Large intestine (tissue), 3 donors: ENCODE measurements at regions not wholly inside any gene's neighbourhood (a gene's known extent, or its start where the extent isn't known, plus 50 kb on each side); places are given as distances from the start of the nearest gene placed in this dataset.
"Not testable (repeated sequence)": the region's sequence is repeated elsewhere in the genome, so short reads cannot be mapped to it uniquely, and the experiment has no call there.

Experiments
- DNase-seq, 2 donors: peaks; one replicate each; pipeline versions ENCODE4 v3.0.0 to v3.0.0-alpha.2; 2013
- H3K27ac ChIP-seq: one replicate; pipeline ENCODE4 v1.5.1; 2013; ENCODE audit warnings: low read length
- H3K27me3 ChIP-seq: 2 replicates; pipeline ENCODE4 v1.6.1; 2013; ENCODE audit warnings: low read length; ENCODE audit not compliant: control insufficient read depth, insufficient read depth
- H3K36me3 ChIP-seq: 2 replicates; pipeline ENCODE4 v1.6.1; 2013; ENCODE audit warnings: low read length; ENCODE audit not compliant: control insufficient read depth, insufficient read depth
- H3K4me1 ChIP-seq: one replicate; pipeline ENCODE4 v1.6.1; 2013; ENCODE audit warnings: low read length; ENCODE audit not compliant: control insufficient read depth, insufficient read depth
- H3K4me3 ChIP-seq: one replicate; pipeline ENCODE4 v1.5.1; 2013; ENCODE audit warnings: low read length
- H3K9me3 ChIP-seq: one replicate; pipeline ENCODE4 v1.6.1; 2013; ENCODE audit warnings: mild to moderate bottlenecking, low read depth, low read length, moderate library complexity; ENCODE audit not compliant: control insufficient read depth
- WGBS: methylation state at CpG from one replicate; pipeline ENCODE4 v1.1.5; 2013; ENCODE audit warnings: low lambda C conversion rate; ENCODE audit not compliant: insufficient coverage; 5-methylcytosine and 5-hydroxymethylcytosine counted together

GRCh38 chr5:112594095-112594850 is 143.4 kb upstream of the APC start:
- no peak for DNase-seq
- 100% methylated on average over 1 of the region's 6 CpGs for WGBS
- Histone ChIP-seq H3K27me3 (no peaks in the 10 kb centered on the region), H3K9me3 (no peaks in the 10 kb centered on the region), H3K27ac (no peak overlapping the region), H3K4me3 (no peak overlapping the region), H3K36me3 (no peaks in the 10 kb centered on the region), H3K4me1 (no peaks in the 10 kb centered on the region)

DNA sequence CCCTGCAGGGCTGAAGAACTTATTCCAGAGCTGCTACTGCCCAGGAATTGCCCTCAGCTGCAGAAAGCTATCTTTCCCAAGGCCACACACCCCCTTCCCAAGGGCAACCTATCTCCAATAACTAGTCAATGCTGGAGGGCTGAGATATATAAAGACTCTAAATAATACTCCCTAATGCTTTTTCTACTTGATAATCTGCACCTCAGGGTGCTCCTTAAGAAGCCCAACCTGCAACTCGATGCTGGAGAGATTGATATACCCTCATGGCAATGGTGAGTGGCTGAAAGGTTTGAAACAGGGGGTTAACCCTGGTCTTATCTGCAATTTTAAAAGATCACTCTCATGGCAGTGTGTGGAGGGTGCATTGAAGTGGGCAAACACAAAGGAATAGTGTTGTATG is 142.7 kb upstream of the APC start:
- Histone ChIP-seq H3K27ac (no peak overlapping the region), H3K36me3 (no peaks in the 10 kb centered on the region), H3K4me1 (no peaks in the 10 kb centered on the region), H3K27me3 (no peaks in the 10 kb centered on the region), H3K9me3 (no peaks in the 10 kb centered on the region), H3K4me3 (no peak overlapping the region)
- no CpG with 5 or more reads among the region's 1 CpG for WGBS
- DNase-seq, result no peak

DNA sequence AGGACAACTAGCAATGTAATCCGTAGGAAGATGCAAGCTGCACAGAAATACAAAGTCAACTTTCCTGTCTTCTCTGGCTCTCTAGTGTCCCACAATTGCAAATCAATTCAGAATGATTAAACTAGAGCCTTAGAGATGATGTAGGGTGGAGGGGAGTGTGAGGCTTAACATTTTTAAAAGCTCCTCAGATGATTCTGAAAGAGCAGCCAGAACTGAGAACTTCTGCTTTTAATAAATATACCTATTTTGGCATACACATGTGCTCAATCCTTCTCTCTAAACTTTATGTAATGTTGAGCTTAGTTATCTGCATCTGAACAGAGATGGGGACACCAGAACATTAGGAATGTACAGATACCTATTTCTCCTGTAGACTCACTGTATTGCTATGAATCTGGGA is 139.9 kb upstream of the APC start:
- no CpG with 5 or more reads among the region's 1 CpG for WGBS
- Histone ChIP-seq H3K36me3 (no peaks in the 10 kb centered on the region), H3K27ac (no peak overlapping the region), H3K9me3 (no peaks in the 10 kb centered on the region), H3K4me1 (no peaks in the 10 kb centered on the region), H3K27me3 (no peaks in the 10 kb centered on the region), H3K4me3 (no peak overlapping the region)
- DNase-seq, result no peak

GRCh38 chr5:112600510-112600909 is 137.2 kb upstream of the APC start:
- no CpG with 5 or more reads among the region's 2 CpGs for WGBS

GRCh38 chr5:112604732-112605630 is 132.7 kb upstream of the APC start:
- Histone ChIP-seq H3K9me3 (no peaks in the 10 kb centered on the region), H3K4me3 (no peak overlapping the region), H3K36me3 (no peaks in the 10 kb centered on the region), H3K27me3 (no peaks in the 10 kb centered on the region), H3K27ac (peak overlapping the region; percentile 44), H3K4me1 (peaks cover 5% of the 10 kb centered on the region)
- WGBS, result no CpG with 5 or more reads among the region's 2 CpGs
- DNase-seq, result peak; percentile 57 to 79

More at GRCh38 chr5:112600510-112600909, 137.2 kb upstream of the APC start:
- not testable (repeated sequence) for H3K27ac ChIP-seq, H3K36me3 ChIP-seq, H3K9me3 ChIP-seq, DNase-seq, H3K4me3 ChIP-seq, H3K27me3 ChIP-seq, H3K4me1 ChIP-seq

- Histone ChIP-seq H3K27me3 (peaks cover 2% of the 10 kb centered on the region), H3K27ac (peak overlapping the region; percentile 81), H3K4me1 (peaks cover 5% of the 10 kb centered on the region), H3K36me3 (no peaks in the 10 kb centered on the region), H3K9me3 (no peaks in the 10 kb centered on the region), H3K4me3 (peak overlapping the region; percentile 37)
- WGBS, result no CpG with 5 or more reads among the region's 1 CpG
- DNase-seq, result no peak
These were observed 128.7 kb upstream of the APC start for GRCh38 chr5:112608975-112609374.

GRCh38 chr5:112612663-112613062 is 125.0 kb upstream of the APC start:
- H3K36me3 ChIP-seq, result no peaks in the 10 kb centered on the region
- no peak overlapping the region for H3K27ac ChIP-seq
- no peaks in the 10 kb centered on the region for H3K9me3 ChIP-seq
- no CpG with 5 or more reads among the region's 4 CpGs for WGBS
- H3K4me3 ChIP-seq, result no peak overlapping the region
- peaks cover 2% of the 10 kb centered on the region for H3K27me3 ChIP-seq
- no peak for DNase-seq
- no peaks in the 10 kb centered on the region for H3K4me1 ChIP-seq

GRCh38 chr5:112614285-112614684 is 123.4 kb upstream of the APC start:
- no peak for DNase-seq
- H3K4me3 ChIP-seq, result no peak overlapping the region
- no peaks in the 10 kb centered on the region for H3K9me3 ChIP-seq
- no peaks in the 10 kb centered on the region for H3K4me1 ChIP-seq
- H3K27ac ChIP-seq, result no peak overlapping the region
- H3K27me3 ChIP-seq, result peaks cover 2% of the 10 kb centered on the region
- H3K36me3 ChIP-seq, result no peaks in the 10 kb centered on the region
- no CpG with 5 or more reads among the region's 4 CpGs for WGBS

GRCh38 chr5:112614986-112615385 is 122.7 kb upstream of the APC start:
- DNase-seq, result no peak
- Histone ChIP-seq H3K27me3 (peaks cover 2% of the 10 kb centered on the region), H3K36me3 (no peaks in the 10 kb centered on the region), H3K9me3 (no peaks in the 10 kb centered on the region), H3K27ac (no peak overlapping the region), H3K4me1 (no peaks in the 10 kb centered on the region), H3K4me3 (no peak overlapping the region)
- no CpG with 5 or more reads among the region's 1 CpG for WGBS

GRCh38 chr5:112616812-112617547 is 120.7 kb upstream of the APC start:
- DNase-seq, result no peak
- Histone ChIP-seq H3K27me3 (peaks cover 2% of the 10 kb centered on the region), H3K36me3 (no peaks in the 10 kb centered on the region), H3K27ac (no peak overlapping the region), H3K9me3 (no peaks in the 10 kb centered on the region), H3K4me3 (no peak overlapping the region), H3K4me1 (no peaks in the 10 kb centered on the region)
- 100% methylated on average over 2 of the region's 8 CpGs for WGBS
